ENCODE measurements at regions not wholly inside any gene's neighbourhood (a gene's known extent, or its start where the extent isn't known, plus 50 kb on each side); places are given as distances from the start of the nearest gene placed in this dataset.

DNA sequence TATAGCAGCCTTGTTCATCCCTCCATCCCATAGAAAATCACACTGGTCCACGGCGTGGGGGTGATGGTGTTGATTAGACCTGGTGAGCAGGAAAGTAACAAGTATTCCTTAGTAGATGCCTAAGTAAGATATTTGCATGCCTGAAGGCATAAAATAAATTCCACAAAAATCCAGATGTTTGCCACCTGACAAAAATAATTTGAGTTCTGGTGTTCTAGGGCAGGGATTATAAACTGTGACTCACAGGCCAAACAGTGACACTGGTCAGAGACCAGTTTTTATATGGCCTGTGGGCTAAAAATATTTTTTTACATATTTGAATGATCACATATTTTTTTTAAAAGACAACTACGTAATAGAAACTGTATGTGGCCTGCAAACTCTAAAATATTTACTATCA, 310.7 kb downstream of the RFC3 start:
- no peak for DNase-seq

DNA sequence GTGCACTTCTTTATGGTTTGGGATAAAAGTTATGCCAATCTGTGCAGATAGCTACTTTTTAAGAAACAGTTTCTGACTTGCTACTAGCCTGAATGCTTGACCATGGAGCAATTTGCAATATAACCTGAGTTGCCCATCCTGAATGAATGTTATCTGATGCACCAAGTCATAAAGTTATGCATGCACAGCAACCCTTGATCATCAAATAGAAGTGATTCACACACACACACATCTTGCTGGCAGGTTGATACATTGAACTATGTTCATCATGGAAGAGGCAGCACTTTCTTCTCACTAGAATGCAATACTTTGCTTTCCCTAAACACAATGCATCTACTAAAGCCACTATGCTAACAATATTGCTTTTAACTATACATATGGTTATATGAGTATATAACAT, 311.5 kb downstream of the RFC3 start:
- no peak for DNase-seq

DNA sequence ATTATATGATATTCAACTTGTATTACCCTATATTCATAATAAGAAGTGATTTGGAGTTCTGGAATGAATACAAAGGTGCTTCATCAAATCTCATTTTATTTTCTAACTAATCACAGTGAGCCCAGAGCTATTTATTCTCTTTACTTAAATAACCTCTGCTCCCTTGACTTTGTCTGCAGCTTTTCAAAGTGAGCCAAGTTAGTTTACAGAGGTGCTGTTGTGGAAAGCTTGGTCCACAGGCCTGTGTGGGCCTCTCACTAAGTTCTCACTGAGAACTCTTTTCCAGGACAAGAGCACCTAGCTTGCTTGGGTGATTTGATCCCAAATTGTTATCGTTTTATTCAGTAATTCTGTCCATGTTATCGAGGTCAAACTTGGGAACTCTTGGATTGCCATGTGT, 319.3 kb downstream of the RFC3 start:
- DNase-seq, result no peak

DNA sequence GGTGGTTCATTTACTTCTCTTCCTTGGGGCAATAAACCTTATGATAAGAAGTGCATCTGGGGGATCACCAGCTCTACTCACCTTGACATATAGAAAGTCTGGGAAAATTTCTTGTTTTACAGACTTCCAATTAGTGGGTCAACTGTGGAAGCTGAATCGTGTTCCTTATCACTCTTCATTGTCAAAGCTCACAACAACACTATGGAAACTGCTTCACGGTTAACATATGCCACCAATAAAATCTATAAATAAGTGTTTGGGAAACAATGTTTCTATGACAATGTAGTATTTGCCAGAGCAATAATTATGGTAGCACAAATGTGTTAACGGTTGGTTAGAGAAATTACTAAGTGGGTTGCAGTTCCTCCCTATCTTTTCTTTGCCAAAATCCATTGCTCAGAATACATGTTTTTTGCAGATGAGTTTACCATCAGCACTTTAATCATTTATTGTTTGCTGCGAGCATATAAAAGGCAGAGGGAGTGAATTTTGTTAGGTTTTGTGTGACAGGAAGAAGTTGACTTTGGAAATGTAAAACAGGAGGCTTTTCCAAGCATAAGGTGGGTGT, 321.8 kb downstream of the RFC3 start:
- no peak for DNase-seq

DNA sequence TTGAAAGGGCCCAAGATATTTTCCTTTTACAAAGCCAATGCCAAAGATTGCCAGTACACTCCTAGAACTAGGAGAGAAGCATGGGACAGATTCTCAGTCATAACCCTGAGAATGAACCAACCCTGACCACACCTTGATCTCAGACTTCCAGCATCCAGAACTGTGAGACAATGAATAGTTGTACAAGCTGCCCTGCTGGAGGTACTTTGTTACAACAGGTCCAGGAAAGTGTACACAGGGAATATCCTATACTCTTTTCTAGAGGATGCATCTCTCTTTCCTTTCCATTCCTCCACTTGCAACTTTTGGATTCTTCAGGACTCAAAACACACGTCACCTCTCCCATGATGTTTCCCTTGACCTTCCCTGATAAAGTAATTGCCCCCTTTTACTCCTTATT, 325.7 kb downstream of the RFC3 start:
- DNase-seq, result no peak

DNA sequence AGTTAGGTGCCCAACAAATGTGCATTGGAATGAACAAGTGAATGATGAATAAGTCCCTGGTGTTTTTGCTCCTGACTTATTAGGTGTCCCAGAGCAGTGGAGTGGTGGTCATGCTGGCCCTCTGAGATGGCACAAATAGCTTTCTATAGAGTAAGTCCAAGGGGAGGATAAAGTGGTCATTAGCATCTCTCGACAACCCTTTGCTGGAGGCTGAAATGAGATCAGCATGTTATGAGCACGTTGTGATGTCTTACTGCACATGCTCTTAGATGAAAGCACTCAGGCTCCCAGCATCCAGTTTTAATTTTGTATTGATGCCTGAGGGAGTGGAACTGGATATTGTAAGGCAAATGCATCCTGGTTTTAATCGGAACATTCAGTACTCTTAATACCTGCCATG, 326.2 kb downstream of the RFC3 start:
- no peak for DNase-seq

DNA sequence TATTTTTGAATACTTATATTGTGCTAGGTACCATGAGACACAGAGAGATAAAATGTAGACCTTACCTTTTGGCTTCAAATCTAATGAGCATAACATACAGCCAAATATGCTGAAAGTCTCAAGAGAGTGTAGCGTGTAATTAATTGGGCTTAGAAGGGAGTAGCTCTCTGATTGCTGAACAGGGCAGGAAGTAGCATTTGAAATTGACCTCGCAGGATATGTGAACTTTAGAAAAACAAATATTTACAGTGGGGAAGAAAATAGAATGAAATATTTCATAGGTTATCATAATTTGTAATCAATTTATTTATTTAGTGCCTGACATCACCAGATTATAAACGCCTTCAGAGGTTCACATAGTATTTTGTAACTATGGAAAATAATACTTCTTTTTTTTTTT, 327.1 kb downstream of the RFC3 start:
- no peak for DNase-seq

DNA sequence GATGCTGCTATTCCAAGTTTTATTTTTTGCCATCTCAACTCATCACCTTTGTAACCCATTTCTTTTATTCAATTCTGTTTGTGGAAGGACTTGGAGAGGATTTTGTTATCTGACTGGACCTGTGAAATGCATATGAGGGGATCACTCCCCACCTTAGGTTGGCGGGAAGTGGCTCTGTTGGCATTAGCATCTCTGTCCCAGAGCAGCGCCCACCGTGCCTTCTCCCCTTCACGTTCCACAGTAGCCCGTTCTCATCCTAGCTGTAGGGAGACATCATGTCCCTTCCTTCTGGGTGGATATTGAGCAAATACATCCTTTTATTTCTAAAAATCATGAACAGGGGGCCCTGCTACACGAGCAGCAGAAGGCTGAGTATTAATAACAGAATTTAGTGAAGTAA, 330.4 kb downstream of the RFC3 start:
- no peak for DNase-seq

DNA sequence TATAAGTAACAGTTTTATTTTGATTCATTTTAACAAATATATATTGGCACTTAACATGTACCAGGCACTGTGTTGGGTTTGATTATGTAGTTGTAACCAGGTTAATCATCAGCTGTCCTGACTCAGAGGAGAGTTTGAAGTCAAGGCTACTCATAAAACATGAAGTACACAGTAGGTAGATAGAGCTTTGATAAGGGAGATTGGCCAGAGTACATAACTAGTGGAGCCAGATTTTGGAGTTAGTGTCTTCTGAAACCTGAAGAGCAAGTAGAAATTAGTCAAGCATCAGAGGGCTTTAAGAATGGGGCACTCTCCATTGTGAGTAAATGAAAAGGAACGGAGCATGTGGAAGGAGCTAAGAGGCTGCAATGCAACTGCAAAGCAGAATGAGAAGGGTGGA, 333.9 kb downstream of the RFC3 start:
- DNase-seq, result no peak

DNA sequence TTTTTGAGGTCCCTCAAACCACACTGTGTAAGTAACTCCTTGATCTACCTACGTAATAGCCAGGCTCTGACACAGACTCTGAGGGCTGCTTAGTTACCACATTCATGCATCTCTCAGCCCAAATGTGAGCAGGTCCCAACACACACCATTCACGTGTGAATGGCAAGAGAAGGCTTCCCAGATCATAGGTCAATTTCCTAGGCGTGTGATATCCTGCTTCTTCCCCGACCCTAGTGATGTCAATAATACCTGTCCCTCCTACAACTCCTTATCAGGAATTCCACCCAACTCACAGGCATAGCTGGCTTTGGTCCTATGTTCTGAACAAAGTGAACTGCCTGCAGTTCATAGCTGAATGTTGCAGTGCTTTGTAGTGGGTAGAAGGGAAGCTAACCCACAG, 334.5 kb downstream of the RFC3 start:
- DNase-seq, result no peak

DNA sequence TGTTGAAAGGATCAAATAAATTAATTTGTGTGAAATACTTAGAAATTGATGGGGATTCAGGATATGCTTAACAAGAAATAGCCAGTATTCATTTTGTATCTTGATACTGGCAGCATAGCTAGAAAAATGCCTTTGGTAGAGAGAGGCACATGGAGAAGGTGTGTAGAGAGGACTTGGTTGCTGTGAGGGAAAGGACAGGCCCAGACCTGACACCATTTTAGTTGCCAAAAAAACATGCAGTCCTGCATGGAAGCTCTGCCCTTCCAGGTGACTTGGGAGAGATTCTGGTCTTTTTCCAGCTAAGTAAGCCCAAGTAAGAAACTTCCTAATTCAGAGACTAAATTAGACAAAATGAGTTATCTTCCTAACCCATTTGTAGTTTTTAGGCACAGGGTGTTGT, 335.0 kb downstream of the RFC3 start:
- DNase-seq, result no peak

DNA sequence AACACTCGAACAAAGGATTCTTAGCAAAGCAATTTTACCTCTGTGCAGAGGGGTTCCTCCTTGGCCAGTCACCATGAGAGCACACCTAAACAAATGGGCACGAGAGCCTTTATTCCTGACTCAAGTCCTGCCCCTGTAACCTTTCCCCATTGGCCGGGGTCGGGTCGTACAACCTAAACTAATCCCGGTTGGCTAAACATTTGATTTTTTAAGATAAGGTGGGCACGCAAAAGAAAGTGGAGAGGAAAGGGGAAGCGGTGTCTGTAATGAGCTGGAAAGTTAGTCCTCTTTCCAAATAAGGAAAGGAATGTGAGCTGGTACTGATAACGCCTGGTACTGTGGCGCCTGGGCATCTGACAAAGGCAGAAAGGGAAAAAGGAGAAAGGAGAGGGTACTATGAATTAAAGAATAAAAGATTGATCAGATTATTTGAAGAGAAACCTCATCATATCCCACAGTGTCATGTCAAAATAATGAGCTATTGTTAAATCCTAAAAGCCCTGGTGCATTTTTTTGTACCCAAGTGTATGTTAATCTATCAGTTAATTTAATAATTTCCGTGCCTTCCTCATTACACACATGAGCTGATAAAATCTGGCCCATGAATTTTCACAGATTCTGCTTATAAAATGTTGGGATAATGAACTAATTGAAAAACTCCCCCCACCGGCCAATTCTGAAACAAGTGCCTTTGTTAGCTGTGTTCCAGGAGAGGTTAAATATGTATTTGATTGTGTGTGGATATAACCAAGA, 335.7 kb downstream of the RFC3 start:
- no peak for DNase-seq

DNA sequence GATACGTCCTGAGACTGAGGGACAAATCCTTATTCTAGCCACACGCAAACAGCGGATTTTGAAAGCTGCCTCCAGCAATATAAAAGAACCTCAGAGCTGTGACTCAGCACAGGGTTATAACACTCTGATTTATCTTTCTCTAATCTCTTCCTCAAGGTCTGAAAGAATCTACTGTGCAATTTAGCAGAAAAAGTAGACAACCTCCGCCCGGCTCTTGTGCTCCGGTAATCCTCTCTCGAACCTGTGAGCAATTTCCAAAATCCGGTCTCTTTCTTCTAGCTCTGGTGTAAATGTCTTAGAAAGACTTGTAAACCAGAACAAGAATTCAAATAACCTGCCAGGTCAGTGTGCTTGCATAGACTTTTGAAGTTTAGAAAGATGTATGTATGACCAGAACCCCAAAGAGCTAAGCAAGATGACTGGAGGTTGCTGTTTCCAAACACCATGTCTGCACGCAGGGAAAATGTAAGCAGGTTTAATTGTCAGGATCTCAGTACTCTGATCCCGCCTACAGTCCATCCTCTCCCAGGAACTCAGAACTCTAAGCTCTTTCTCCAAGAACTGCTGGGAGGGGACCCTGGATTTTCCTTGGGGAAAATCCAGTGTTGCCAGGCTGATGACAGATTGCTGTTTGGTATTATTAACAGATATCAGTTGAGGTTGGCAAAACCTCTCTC, 338.1 kb downstream of the RFC3 start:
- DNase-seq, result no peak

DNA sequence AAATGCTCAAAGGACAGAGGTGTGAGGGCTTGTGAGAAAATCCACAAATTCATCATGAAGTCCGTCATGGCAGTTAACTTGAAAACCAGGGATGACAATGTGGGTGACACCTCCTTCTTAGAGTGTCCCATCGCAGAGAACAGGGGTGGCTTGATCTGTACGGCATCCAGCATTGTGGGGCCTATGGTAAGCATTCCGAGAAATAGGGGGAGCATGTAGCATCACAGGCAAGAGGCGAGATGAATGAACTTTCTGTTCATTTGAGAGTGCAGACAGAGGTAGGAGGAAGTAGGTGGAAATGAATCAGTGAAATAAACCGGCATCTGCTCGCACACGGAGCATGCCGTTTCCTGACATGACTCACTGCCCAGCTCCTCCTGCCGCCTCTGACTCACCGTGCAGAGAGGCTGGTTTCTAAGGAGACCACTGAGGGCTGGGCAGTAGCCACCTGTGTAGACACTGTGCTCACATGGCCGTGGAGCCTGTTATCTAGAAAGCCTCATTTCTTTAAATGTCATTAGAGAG, 339.0 kb downstream of the RFC3 start:
- DNase-seq, result peak; percentile 65

DNA sequence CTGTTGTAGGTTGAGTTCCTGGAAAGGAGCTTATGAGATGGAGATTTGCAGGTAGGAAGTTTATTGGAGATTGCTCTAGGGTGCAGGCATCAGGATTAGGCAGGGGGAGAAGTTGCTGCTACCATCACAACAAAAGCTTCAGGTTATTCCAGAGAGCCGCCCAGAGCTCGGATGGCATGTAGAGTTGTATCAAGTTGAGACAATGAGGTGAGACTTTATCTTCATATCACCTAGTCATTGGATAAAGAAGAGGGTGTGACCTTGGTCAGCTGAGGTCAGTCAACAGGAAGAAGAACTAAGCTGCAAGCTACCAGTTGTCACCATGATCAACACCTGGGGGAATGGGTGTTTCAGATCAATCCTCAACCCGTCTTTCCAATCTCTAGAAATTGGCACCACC, 342.0 kb downstream of the RFC3 start:
- DNase-seq, result no peak

DNA sequence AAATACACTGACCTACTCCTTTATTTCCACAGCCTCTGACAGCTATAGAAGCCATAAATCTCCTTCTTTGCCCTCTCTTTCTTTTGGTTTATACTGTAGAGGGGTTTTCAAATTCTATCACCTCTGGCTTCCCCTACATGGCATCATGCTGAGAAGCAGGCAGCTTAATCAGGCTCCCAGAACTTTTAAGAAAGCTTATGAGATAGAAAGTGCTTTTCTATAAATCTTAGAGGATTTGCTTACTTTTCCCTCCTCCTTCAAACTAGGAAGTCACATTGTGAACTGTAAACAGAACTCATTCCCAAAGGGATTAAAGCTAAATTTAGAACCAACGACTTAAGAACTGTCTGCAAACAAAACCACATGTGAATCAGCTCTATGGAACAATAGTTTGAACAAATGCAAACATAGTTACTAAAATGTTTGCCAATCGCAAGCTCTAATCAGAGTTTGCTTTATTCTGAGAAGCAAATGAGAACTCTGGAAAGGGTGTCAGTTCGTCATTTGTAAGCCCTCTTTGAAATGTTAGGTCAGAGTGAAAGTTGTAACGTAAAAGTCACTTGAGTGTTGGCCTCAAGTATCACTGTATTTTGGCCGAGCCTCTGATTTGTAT, 344.1 kb downstream of the RFC3 start:
- no peak for DNase-seq

DNA sequence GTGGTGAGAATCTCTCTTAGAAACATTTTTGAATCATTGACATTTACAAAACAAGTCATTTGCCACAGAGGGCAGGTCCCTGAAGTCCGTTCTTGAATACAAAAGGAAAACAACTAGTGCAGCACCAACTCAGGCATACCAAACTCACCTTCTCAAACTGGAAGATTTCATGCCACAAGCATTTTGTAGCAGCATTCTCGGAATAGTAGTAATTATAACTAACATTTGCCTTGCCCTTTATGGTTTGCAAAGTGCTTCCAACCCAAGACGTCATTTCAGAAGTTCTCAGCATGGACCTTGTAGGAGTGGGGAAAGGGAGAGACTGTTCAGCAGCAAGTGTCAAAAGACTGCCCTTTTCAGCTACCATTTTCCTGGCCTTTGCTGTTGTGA, 344.6 kb downstream of the RFC3 start:
- no peak for DNase-seq

DNA sequence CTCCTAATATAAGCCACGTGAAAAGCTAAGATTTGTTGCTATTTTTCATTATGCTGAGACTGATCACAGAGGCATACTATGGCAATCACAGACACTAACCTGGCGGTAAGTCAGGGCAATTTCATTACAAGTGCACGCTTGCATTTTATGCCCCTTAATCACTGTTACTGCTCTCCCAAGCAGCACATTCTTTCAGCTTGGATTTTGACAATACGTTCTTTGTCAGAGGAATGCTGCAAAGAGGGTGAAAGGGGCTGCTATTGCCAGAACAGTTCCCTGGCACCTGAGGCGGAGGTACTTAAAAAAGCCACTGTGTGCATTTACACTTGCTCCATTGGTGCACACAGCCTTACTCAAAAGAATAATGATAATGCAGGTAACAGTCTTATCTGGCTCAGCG, 346.6 kb downstream of the RFC3 start:
- DNase-seq, result no peak

DNA sequence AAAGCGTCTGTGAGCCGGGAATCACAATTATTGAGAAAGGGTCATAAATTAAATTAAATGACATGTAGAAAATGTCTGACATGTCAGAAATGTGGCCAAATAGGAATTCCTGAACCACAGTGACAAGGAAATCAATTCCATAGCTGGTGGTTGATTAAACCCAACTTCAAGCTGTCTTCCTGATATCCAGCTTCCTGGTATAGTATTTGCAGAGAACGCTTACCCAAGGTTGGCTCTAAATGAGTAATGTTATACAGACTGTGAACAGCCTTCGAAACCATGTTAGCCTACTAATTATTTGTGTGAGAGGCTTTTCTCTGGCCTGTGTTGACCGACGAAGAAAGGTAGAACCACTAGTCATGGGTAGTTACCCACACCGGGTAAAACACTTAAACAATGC, 347.2 kb downstream of the RFC3 start:
- DNase-seq, result no peak

DNA sequence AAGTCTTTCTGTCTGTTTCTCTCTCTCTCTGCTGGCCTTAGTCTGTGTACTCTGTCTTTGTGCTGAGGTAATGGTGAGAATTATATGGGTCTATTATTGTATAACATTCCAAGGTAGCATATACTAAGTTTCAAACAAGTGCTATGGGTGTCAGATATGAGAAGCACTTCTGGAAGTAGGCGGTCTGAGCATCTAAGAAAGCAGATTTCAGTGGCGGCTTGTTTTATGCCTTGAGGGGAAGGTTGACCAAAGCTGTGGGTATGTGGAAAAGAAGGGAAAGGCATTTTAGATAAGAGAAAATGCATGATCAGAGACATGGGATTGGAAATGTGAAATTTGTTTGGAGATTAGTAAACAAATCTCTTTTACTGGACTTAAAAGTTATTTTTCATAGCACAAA, 348.5 kb downstream of the RFC3 start:
- DNase-seq, result no peak

DNA sequence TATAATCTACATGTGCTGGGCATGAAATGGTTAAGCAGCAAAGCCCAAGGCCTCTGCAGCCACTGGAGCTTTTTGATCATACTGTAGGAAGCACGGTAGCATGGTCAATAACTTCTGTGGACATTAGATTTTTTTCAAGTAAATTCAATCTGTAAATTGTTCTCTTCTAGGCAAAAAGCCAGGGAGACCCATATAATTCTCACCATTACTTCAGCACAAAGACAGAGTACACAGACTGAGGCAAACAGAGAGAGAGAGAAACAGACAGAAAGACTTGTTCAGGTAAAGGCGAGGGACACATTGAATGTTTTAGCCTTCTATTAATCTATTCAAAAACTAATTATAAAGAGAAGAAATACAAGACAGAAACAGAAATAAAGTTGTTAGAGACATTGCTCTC, 349.4 kb downstream of the RFC3 start:
- no peak for DNase-seq

DNA sequence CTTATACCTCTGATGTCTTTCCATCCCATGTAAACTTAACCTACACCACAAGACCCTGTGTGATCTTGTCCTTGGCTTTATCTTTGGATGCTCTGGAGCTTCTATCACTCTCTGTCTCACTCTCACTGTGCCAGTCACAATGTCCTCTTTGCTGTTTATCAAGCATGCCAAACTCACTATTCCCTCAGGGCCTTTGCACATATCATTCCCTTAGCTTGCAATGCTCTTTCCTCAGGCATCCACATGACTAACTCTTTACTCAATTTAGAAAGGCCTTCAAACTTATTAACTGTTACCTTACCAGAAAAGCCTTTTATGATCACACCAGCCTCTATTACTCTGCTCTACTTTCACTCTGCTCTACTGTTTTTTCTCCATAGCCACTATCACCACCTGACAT, 354.1 kb downstream of the RFC3 start:
- DNase-seq, result no peak

DNA sequence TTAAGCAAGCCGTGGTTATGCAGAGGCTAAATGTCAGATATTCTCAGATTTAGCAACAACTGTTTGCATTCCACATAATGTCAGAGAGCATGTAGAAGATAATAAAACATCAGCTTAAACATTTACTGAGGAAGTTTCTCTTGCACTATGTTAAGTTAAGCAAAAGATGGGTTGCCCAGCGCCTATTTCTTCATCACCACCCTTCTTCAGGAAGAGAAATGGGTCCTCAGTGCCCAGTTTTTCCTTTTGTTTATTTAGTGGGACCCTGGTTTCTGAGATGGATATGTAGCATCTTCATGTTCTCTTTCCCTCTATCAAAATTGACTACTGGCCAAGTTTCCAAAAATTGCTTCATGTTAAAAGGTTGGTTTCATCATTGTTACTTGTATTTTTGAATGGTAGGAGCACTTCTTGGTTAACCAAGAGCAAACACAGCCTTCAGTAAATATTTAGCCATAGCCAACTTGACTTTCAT, 356.8 kb downstream of the RFC3 start:
- no peak for DNase-seq

DNA sequence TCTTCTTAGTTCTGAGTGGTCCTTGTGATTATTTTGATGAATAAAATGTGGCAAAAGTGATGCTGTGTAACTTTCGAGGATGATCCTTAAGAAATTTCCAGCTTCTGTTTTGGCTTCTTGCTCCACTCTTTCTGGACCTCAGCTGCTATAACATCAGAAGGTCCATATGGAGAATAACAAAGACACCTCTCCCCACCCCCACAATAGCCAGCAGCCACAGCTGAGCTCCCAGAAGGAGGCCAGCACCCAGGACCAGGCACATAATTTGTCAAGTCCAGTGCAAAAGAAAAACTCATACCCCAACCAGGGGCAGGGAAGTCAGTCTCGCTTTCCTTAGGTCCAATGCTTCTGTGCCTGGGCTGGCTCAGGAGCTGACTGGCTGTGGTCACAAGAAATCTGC, 357.6 kb downstream of the RFC3 start:
- no peak for DNase-seq

Data from activated CD8-positive, alpha-beta memory T cell treated with anti-CD3 and anti-CD28 coated beads, Interleukin-2, amount 50 U/mL, for 48 hours (primary cell).